ENCODE measurements at regions not wholly inside any gene's neighbourhood (a gene's known extent, or its start where the extent isn't known, plus 50 kb on each side); places are given as distances from the start of the nearest gene placed in this dataset.

- TF ChIP-seq CTCF (IDR thresholded peaks at IDR 0.05; ENCODE audit: low read depth, low read length, missing control alignments) = no peak
- no peak for DNase-seq (ENCODE audit: low read depth)
- H3K4me3 ChIP-seq (ENCODE audit: low read depth, low read length) = no peak overlapping the region
Measured at GRCh38 chr6:165864925-165865324, 201.9 kb upstream of the PDE10A start.

- no peak for TF ChIP-seq CTCF (IDR thresholded peaks at IDR 0.05; ENCODE audit: low read depth, low read length, missing control alignments)
- no peak for DNase-seq (ENCODE audit: low read depth)
- no peak overlapping the region for H3K4me3 ChIP-seq (ENCODE audit: low read depth, low read length)
Measured at GRCh38 chr6:165864218-165864617, 201.2 kb upstream of the PDE10A start.

GRCh38 chr6:165863801-165864200 lies 200.8 kb upstream of the PDE10A start:
- no peak for TF ChIP-seq CTCF (IDR thresholded peaks at IDR 0.05; ENCODE audit: low read depth, low read length, missing control alignments)
- no peak for DNase-seq (ENCODE audit: low read depth)
- H3K4me3 ChIP-seq (ENCODE audit: low read depth, low read length) = no peak overlapping the region

GRCh38 chr6:165862813-165863212 lies 199.8 kb upstream of the PDE10A start:
- H3K4me3 ChIP-seq (ENCODE audit: low read depth, low read length) = no peak overlapping the region
- no peak for TF ChIP-seq CTCF (IDR thresholded peaks at IDR 0.05; ENCODE audit: low read depth, low read length, missing control alignments)
- no peak for DNase-seq (ENCODE audit: low read depth)

- no peak for DNase-seq (ENCODE audit: low read depth)
- no peak overlapping the region for H3K4me3 ChIP-seq (ENCODE audit: low read depth, low read length)
- TF ChIP-seq CTCF (IDR thresholded peaks at IDR 0.05; ENCODE audit: low read depth, low read length, missing control alignments) = no peak
Measured at GRCh38 chr6:165861226-165861625, 198.2 kb upstream of the PDE10A start.

- DNase-seq (ENCODE audit: low read depth) = no peak
- no peak for TF ChIP-seq CTCF (IDR thresholded peaks at IDR 0.05; ENCODE audit: low read depth, low read length, missing control alignments)
- H3K4me3 ChIP-seq (ENCODE audit: low read depth, low read length) = no peak overlapping the region
Measured at GRCh38 chr6:165858586-165858985, 195.5 kb upstream of the PDE10A start.

- no peak for DNase-seq (ENCODE audit: low read depth)
- H3K4me3 ChIP-seq (ENCODE audit: low read depth, low read length) = no peak overlapping the region
- no peak for TF ChIP-seq CTCF (IDR thresholded peaks at IDR 0.05; ENCODE audit: low read depth, low read length, missing control alignments)
Measured at GRCh38 chr6:165855856-165856255, 192.8 kb upstream of the PDE10A start.

Data from GM12864 (cell line).